Cardiac muscle cell (in vitro differentiated cells and primary cell): ENCODE measurements at regions not wholly inside any gene's neighbourhood (a gene's known extent, or its start where the extent isn't known, plus 50 kb on each side); places are given as distances from the start of the nearest gene placed in this dataset.

Source experiments
- DNase-seq, 2 donors: peaks; one replicate each; pipeline versions ENCODE4 v3.0.0 to v3.0.0-alpha.2; 2010 to 2017; ENCODE audit warnings: low read depth in 1 of 2, low spot score in 1 of 2
- H3K27ac ChIP-seq: fragments of 200-600 bp; sonication (generic); 2 replicates; pipeline ENCODE4 v1.5.1; 2016
- H3K27me3 ChIP-seq: fragments of 200-600 bp; sonication (generic); 2 replicates; pipeline ENCODE4 v1.6.0; 2016; ENCODE audit warnings: control low read depth
- H3K36me3 ChIP-seq: fragments of 200-600 bp; sonication (generic); 2 replicates; pipeline ENCODE4 v1.5.1; 2016; ENCODE audit warnings: control low read depth
- H3K4me1 ChIP-seq: fragments of 200-600 bp; sonication (generic); 2 replicates; pipeline ENCODE4 v1.8.1; 2017; ENCODE audit warnings: low read depth, mild to moderate bottlenecking, mixed run types
- H3K4me3 ChIP-seq: fragments of 200-600 bp; sonication (generic); 2 replicates; pipeline ENCODE4 v1.5.1; 2016; ENCODE audit warnings: mild to moderate bottlenecking
- H3K9me3 ChIP-seq: fragments of 200-600 bp; sonication (generic); 2 replicates; pipeline ENCODE4 v1.5.1; 2017; ENCODE audit warnings: low read depth, mild to moderate bottlenecking, control low read depth
- TF ChIP-seq, protein P1 (sequence below): IDR thresholded peaks from 2 replicates; pipeline ENCODE4 v1.5.1; 2012; ENCODE audit warnings: low read depth, mild to moderate bottlenecking, low read length

DNA sequence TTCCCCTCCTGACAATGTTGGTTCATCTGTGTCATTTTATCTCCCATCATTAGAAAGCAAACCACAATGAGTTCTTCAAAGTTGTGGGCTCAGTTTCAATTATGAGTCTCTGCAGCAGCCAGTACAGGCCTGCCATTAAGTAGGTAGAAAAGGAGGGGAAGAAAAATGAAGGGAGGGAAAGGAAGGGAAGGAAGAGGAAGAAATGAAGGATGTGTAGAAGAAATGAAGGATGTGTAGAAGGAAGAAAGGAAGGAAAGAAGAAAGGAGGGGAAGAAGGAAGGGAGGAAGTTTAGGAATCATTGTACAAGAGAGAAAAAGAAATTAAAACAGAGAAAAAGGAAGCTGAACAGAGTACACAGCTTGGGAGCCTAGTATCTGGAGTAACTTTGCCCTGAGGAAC lies 498.3 kb upstream of the DAB1 start:
- H3K27me3 ChIP-seq, result no peaks in the 10 kb centered on the region
- H3K9me3 ChIP-seq, result no peaks in the 10 kb centered on the region
- H3K36me3 ChIP-seq, result no peaks in the 10 kb centered on the region
- DNase-seq, result no peak
- TF ChIP-seq, protein P1, sequence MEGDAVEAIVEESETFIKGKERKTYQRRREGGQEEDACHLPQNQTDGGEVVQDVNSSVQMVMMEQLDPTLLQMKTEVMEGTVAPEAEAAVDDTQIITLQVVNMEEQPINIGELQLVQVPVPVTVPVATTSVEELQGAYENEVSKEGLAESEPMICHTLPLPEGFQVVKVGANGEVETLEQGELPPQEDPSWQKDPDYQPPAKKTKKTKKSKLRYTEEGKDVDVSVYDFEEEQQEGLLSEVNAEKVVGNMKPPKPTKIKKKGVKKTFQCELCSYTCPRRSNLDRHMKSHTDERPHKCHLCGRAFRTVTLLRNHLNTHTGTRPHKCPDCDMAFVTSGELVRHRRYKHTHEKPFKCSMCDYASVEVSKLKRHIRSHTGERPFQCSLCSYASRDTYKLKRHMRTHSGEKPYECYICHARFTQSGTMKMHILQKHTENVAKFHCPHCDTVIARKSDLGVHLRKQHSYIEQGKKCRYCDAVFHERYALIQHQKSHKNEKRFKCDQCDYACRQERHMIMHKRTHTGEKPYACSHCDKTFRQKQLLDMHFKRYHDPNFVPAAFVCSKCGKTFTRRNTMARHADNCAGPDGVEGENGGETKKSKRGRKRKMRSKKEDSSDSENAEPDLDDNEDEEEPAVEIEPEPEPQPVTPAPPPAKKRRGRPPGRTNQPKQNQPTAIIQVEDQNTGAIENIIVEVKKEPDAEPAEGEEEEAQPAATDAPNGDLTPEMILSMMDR, result no peak
- H3K4me3 ChIP-seq, result no peak overlapping the region
- H3K27ac ChIP-seq, result no peak overlapping the region
- no peaks in the 10 kb centered on the region for H3K4me1 ChIP-seq

DNA sequence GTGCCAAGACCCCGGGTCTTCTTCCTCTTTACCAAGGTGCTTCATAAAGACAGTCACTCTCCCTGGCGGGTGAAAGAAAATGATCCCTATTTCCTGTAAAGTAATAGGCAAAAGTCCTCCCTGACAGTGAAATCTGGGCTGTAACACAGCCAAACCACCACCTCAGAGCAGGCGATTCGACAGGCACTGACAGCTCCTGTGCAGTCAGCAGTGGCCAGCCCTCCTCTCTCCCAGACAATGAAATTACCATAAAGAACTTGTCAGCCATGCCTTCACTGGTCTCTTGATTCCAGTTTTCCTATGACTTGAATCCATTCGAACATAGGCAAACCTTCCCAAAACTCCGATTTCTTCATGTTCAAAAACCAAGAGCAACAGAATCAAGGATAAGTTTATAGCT lies 492.2 kb upstream of the DAB1 start:
- Histone ChIP-seq H3K27ac (no peak overlapping the region), H3K9me3 (no peaks in the 10 kb centered on the region), H3K4me1 (no peaks in the 10 kb centered on the region), H3K4me3 (no peak overlapping the region), H3K27me3 (no peaks in the 10 kb centered on the region), H3K36me3 (no peaks in the 10 kb centered on the region)
- TF ChIP-seq, protein P1, result no peak
- DNase-seq, result no peak

DNA sequence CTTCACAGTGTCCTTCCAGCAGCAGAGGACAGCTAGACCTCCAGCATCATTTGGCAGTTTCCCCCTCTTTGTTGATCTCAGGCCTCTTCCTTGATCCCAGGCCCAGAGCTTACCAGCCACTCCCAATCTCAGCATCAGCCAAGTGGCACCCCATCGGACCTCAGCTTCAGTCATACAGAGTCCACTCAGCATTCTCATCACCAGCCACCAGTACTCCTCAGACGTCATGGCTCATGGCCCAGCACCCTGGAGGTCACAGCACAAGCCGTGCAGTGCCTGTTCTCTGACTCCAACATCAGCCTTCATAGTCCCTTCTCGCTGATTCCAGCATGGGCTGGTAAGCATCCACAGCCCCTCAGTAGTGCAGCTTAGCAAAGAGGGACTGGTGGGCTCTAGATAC lies 487.6 kb upstream of the DAB1 start:
- H3K9me3 ChIP-seq, result no peaks in the 10 kb centered on the region
- no peak for DNase-seq
- no peak overlapping the region for H3K27ac ChIP-seq
- no peak overlapping the region for H3K4me3 ChIP-seq
- no peaks in the 10 kb centered on the region for H3K36me3 ChIP-seq
- TF ChIP-seq, protein P1, result no peak
- H3K27me3 ChIP-seq, result no peaks in the 10 kb centered on the region
- H3K4me1 ChIP-seq, result no peaks in the 10 kb centered on the region

- Histone ChIP-seq H3K27ac (no peak overlapping the region), H3K4me3 (no peak overlapping the region), H3K9me3 (no peaks in the 10 kb centered on the region), H3K4me1 (no peaks in the 10 kb centered on the region), H3K36me3 (no peaks in the 10 kb centered on the region), H3K27me3 (no peaks in the 10 kb centered on the region)
- DNase-seq, result no peak
- TF ChIP-seq, protein P1, result no peak
Observed at GRCh38 chr1:57910782-57911181, 486.9 kb upstream of the DAB1 start.

GRCh38 chr1:57910305-57910704 lies 486.4 kb upstream of the DAB1 start:
- no peak for DNase-seq
- no peak overlapping the region for H3K27ac ChIP-seq
- H3K9me3 ChIP-seq, result no peaks in the 10 kb centered on the region
- no peaks in the 10 kb centered on the region for H3K36me3 ChIP-seq
- H3K4me1 ChIP-seq, result no peaks in the 10 kb centered on the region
- TF ChIP-seq, protein P1, result no peak
- no peak overlapping the region for H3K4me3 ChIP-seq
- H3K27me3 ChIP-seq, result no peaks in the 10 kb centered on the region

- no peaks in the 10 kb centered on the region for H3K4me1 ChIP-seq
- no peaks in the 10 kb centered on the region for H3K36me3 ChIP-seq
- H3K27me3 ChIP-seq, result no peaks in the 10 kb centered on the region
- H3K9me3 ChIP-seq, result no peaks in the 10 kb centered on the region
- H3K27ac ChIP-seq, result no peak overlapping the region
- no peak overlapping the region for H3K4me3 ChIP-seq
- TF ChIP-seq, protein P1, result no peak
- DNase-seq, result no peak
Observed at GRCh38 chr1:57908147-57908890, 484.5 kb upstream of the DAB1 start.
